MG63 (cell line): ENCODE measurements at regions not wholly inside any gene's neighbourhood (a gene's known extent, or its start where the extent isn't known, plus 50 kb on each side); places are given as distances from the start of the nearest gene placed in this dataset.

Source experiments
- DNase-seq: peaks from one replicate; pipeline ENCODE4 v3.0.0-alpha.2; 2020
- H3K27me3 ChIP-seq: fragments of 250-450 bp; sonication (Bioruptor Pico); 2 replicates; pipeline ENCODE4 v1.5.1; 2020; ENCODE audit warnings: mild to moderate bottlenecking, moderate library complexity
- H3K36me3 ChIP-seq: fragments of 250-450 bp; sonication (Bioruptor Pico); 2 replicates; pipeline ENCODE4 v1.5.1; 2020; ENCODE audit warnings: mild to moderate bottlenecking, moderate library complexity
- H3K4me3 ChIP-seq: fragments of 250-450 bp; sonication (Bioruptor Pico); 2 replicates; pipeline ENCODE4 v1.5.1; 2020; ENCODE audit warnings: mild to moderate bottlenecking, moderate library complexity
- H3K9me3 ChIP-seq: fragments of 250-450 bp; sonication (Bioruptor Pico); 2 replicates; pipeline ENCODE4 v1.5.1; 2020; ENCODE audit warnings: mild to moderate bottlenecking, moderate library complexity

GRCh38 chr4:129623233-129623875 lies 527.4 kb downstream of the C4orf33 start:
- H3K27me3 ChIP-seq, result no peaks in the 10 kb centered on the region
- H3K4me3 ChIP-seq, result no peak overlapping the region
- DNase-seq, result no peak
- no peaks in the 10 kb centered on the region for H3K9me3 ChIP-seq
- H3K36me3 ChIP-seq, result no peaks in the 10 kb centered on the region

- H3K27me3 ChIP-seq, result no peaks in the 10 kb centered on the region
- no peak for DNase-seq
- H3K9me3 ChIP-seq, result no peaks in the 10 kb centered on the region
- no peak overlapping the region for H3K4me3 ChIP-seq
- no peaks in the 10 kb centered on the region for H3K36me3 ChIP-seq
These were observed 545.2 kb downstream of the C4orf33 start for GRCh38 chr4:129641179-129641578.

GRCh38 chr4:129645461-129645860 lies 549.5 kb downstream of the C4orf33 start:
- no peaks in the 10 kb centered on the region for H3K36me3 ChIP-seq
- H3K4me3 ChIP-seq, result no peak overlapping the region
- H3K9me3 ChIP-seq, result no peaks in the 10 kb centered on the region
- DNase-seq, result no peak
- H3K27me3 ChIP-seq, result no peaks in the 10 kb centered on the region

DNA sequence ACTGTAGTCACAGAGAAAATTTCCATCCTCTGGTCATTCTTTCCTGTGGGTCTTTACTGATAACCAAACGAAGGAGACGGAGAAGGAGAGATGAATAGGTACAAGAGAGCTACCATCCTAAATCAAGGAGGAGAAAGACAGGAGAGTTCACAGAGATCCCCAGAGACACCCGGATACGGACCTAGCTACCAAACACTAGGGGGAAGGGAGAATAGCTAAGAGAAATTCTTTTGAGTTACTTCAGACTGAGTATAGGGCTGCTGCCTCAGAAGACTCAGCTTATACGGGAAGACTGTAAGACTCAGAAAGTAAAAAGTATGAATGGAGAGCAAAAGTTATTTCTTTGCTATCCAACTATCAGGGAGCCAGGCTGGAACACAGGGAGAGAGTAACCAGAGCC lies 572.1 kb downstream of the C4orf33 start:
- Histone ChIP-seq H3K4me3 (no peak overlapping the region), H3K9me3 (no peaks in the 10 kb centered on the region), H3K36me3 (no peaks in the 10 kb centered on the region), H3K27me3 (no peaks in the 10 kb centered on the region)
- DNase-seq, result no peak

- DNase-seq, result no peak
- H3K27me3 ChIP-seq, result no peaks in the 10 kb centered on the region
These were observed 577.0 kb downstream of the C4orf33 start for GRCh38 chr4:129672941-129673340.

DNA sequence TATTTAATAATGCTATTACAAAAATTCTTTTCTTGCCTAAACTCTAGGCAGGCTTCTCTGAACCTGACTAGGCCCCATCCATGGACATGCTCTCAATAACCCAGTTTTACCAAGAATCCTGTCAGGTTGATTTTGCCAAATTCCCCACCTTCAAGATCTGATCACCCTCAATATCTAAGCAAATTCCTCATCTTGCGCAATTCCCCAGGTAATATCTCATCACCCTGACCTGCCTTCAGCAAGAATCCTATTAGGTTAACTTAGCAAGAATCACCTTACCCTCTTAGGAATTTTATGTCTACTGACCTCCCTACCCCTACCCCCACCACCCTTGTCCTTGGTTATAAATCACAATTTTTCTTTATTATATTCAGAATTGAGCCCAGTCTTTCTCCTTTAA lies 579.1 kb downstream of the C4orf33 start:
- DNase-seq, result no peak
- H3K4me3 ChIP-seq, result no peak overlapping the region
- no peaks in the 10 kb centered on the region for H3K9me3 ChIP-seq
- H3K36me3 ChIP-seq, result no peaks in the 10 kb centered on the region
- no peaks in the 10 kb centered on the region for H3K27me3 ChIP-seq

More at GRCh38 chr4:129672941-129673340, 577.0 kb downstream of the C4orf33 start:
- Histone ChIP-seq H3K4me3 (no peak overlapping the region), H3K9me3 (no peaks in the 10 kb centered on the region), H3K36me3 (no peaks in the 10 kb centered on the region)

- Histone ChIP-seq H3K36me3 (no peaks in the 10 kb centered on the region), H3K9me3 (no peaks in the 10 kb centered on the region), H3K4me3 (no peak overlapping the region), H3K27me3 (no peaks in the 10 kb centered on the region)
- DNase-seq, result no peak
These were observed 581.0 kb downstream of the C4orf33 start for GRCh38 chr4:129676934-129677333.

- Histone ChIP-seq H3K4me3 (no peak overlapping the region), H3K9me3 (no peaks in the 10 kb centered on the region), H3K36me3 (no peaks in the 10 kb centered on the region), H3K27me3 (no peaks in the 10 kb centered on the region)
- DNase-seq, result no peak
These were observed 586.6 kb downstream of the C4orf33 start for GRCh38 chr4:129682586-129682985.

DNA sequence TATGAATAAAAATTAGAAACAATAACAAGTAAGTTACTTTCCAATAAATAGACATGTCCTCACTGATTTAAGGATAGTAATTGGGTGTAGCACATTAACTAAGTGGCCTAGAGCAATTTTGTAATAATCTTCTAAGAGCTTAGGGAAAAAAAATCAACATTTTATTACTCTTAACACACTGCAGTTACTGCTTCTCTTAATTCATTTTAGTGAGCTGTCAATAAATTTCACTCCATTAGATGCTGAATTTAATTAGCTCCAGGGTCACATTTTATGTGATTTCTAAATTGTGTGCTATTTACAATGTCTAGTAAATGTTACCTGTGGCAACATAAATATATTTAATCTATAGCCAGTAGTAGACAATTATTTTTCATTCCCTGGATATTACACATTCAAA lies 612.0 kb downstream of the C4orf33 start:
- DNase-seq, result no peak
- Histone ChIP-seq H3K9me3 (no peaks in the 10 kb centered on the region), H3K27me3 (no peaks in the 10 kb centered on the region)

DNA sequence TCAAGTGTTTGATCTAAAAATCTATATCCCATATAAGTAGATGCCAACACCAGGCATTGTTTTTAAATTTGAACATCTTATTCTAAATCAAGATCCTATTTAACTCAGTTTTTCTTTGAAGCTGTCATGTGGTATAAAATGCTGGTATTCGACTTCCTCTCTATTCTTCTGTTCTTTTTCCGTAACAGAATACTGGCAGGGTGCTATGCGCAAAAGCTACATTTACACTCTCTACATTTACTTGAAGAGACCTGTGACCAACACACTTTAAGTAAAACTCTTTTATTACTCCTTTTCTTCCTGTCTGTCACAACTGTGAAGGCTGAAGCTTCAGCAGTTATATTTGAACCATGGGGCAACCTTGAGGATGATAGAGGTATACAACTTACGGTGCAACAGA lies 612.8 kb downstream of the C4orf33 start:
- DNase-seq, result no peak
- Histone ChIP-seq H3K9me3 (no peaks in the 10 kb centered on the region), H3K27me3 (no peaks in the 10 kb centered on the region), H3K4me3 (no peak overlapping the region), H3K36me3 (no peaks in the 10 kb centered on the region)

More for the DNA sequence above, 612.0 kb downstream of the C4orf33 start:
- H3K4me3 ChIP-seq, result no peak overlapping the region
- no peaks in the 10 kb centered on the region for H3K36me3 ChIP-seq

DNA sequence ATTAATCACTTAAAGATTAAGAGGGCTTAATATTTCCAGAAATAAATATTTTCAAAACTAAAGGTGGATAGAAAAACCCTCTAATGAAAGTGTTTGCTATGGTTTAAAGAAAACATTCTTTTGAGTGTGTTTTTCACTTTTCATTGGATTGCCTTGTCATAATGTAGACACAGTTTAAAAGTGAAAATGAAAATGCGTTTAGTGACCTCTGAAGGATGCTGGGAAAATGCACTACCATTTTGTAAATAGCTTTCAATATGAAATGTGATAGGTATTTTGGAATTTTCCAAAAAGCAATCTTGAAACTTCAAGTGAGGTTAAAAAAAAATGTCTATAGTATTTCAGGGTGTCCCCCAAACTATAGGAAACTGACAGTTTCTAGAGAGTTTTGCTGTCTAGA lies 642.2 kb downstream of the C4orf33 start:
- Histone ChIP-seq H3K36me3 (no peaks in the 10 kb centered on the region), H3K9me3 (no peaks in the 10 kb centered on the region), H3K4me3 (no peak overlapping the region), H3K27me3 (no peaks in the 10 kb centered on the region)
- DNase-seq, result no peak

GRCh38 chr4:129747756-129748155 lies 651.8 kb downstream of the C4orf33 start:
- Histone ChIP-seq H3K9me3 (no peaks in the 10 kb centered on the region), H3K36me3 (no peaks in the 10 kb centered on the region), H3K27me3 (no peaks in the 10 kb centered on the region), H3K4me3 (no peak overlapping the region)
- no peak for DNase-seq

DNA sequence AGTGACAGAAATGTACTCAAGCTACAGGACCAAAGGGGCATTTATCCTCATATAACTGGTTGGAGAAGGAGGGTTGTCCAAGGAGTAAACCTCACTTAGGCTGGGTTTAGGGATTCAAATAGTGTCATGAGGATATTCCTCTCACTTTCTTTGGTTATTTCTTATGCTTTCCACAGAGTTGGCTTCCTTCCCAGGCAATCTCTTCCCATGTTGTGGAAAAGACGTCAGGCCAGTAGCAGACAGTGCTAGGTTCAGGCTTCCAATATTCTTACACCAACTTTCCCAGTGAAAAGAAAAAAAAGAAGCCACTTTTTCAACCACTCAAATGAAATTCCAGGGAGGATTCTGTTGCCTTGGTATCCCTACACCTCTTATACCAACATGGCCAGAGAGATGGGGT lies 653.0 kb downstream of the C4orf33 start:
- H3K27me3 ChIP-seq, result no peaks in the 10 kb centered on the region
- DNase-seq, result no peak
- H3K4me3 ChIP-seq, result no peak overlapping the region
- H3K9me3 ChIP-seq, result no peaks in the 10 kb centered on the region
- no peaks in the 10 kb centered on the region for H3K36me3 ChIP-seq

DNA sequence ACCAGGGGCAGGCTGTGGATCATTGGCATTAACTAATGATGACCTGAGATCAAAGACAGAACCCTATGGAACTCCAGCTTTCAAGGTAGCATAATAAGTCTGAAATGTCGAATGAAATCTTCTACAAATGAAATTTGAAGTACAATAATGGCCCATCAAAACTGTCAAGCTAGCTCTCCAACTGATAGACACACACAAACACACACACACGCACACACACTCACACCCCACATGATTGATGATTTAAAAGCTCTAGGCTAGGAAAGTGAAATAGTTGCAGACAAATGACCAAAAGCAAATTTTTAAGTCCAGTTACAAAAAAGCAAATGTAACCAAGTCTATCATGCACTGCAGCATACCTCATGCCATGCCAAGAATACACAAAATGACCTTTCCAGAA lies 655.7 kb downstream of the C4orf33 start:
- H3K27me3 ChIP-seq, result no peaks in the 10 kb centered on the region
- H3K36me3 ChIP-seq, result no peaks in the 10 kb centered on the region
- DNase-seq, result no peak
- no peaks in the 10 kb centered on the region for H3K9me3 ChIP-seq
- H3K4me3 ChIP-seq, result no peak overlapping the region

GRCh38 chr4:129783596-129783995 lies 687.6 kb downstream of the C4orf33 start:
- H3K9me3 ChIP-seq, result no peaks in the 10 kb centered on the region
- H3K36me3 ChIP-seq, result no peaks in the 10 kb centered on the region
- H3K27me3 ChIP-seq, result no peaks in the 10 kb centered on the region
- no peak for DNase-seq
- no peak overlapping the region for H3K4me3 ChIP-seq

DNA sequence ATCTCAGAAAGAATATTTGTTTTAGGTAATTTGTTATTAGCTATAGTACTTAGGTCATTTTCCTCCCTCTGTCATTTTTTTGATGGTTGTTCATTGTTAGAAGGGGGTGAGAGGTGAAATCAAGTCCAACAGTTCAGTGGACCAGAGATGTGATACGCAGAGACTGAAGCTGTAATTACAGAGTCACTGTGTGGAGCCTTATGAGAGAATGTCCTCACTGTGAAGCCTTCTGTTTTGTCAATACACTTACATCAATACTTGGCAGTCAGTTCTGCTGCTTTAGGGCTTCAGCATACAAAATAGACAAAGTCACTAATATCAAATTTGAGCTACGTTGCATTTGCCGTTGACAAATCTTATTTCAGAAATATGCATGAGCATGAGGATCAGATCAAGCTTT lies 692.5 kb downstream of the C4orf33 start:
- H3K9me3 ChIP-seq, result no peaks in the 10 kb centered on the region
- H3K36me3 ChIP-seq, result no peaks in the 10 kb centered on the region
- H3K27me3 ChIP-seq, result no peaks in the 10 kb centered on the region
- H3K4me3 ChIP-seq, result no peak overlapping the region
- DNase-seq, result no peak

DNA sequence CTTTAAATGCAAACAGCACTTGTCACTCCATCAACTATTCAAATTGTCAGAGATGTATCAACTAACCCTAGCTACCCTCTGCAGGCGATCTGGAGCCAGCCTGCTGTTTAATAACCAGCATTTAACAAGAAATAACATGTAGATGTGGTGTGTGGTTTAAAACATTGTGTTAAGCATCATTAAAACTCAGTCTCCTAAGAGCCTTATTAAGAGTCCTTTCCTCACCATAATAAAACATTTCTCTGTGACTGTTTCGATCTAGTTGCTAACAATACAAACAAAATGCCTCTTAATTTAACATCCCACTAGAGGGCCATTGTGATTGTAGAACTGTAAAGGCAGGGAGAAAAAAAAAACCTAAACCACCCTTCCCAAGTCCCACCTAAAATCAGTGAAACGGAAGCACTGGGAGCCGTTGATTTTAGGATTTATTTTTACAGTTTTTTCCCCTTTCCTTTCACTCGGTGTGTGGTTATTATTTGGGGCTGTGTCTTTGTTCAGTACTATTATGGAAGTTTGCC lies 708.6 kb downstream of the C4orf33 start:
- no peak for DNase-seq
- Histone ChIP-seq H3K9me3 (no peaks in the 10 kb centered on the region), H3K4me3 (no peak overlapping the region), H3K27me3 (no peaks in the 10 kb centered on the region), H3K36me3 (no peaks in the 10 kb centered on the region)

DNA sequence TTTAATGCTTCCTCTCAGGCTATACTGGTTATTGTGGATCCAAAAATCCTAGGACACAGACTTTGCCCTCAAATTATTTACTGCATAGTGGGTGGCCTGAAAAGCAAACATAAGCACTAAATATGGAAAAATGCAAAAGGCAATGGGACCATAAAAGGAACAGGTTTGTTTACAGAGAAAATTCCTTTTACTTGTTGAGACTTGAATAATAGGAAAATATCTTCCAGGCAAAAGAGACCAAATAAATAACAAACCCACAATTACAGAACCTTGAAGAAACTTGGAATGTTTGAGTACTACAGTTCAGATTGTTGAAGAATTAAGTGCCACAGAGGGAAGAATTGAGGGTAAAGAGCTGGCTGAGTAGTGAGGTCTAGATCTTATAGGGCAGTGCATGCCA lies 711.0 kb downstream of the C4orf33 start:
- DNase-seq, result no peak
- H3K9me3 ChIP-seq, result no peaks in the 10 kb centered on the region
- no peaks in the 10 kb centered on the region for H3K36me3 ChIP-seq
- H3K4me3 ChIP-seq, result no peak overlapping the region
- H3K27me3 ChIP-seq, result no peaks in the 10 kb centered on the region

DNA sequence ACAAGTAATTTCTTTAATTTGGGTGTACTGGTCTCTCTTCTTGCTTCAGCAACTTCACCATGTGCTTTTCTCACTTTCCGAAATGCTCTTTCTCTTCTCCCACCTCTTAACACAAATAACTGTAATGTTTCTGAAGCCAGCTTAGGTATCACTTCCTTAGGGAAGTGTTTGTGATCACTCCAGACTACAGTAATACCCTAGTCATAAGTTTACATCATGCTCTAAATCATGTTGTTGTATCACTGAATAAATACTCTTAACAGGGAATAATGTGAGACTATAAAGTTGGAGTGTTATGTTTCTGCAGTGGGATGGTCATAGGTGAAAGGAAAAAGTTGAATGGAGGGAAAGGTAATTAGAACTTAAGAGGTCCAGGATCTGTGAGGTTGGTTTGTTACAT lies 712.3 kb downstream of the C4orf33 start:
- Histone ChIP-seq H3K36me3 (no peaks in the 10 kb centered on the region), H3K27me3 (no peaks in the 10 kb centered on the region), H3K9me3 (no peaks in the 10 kb centered on the region), H3K4me3 (no peak overlapping the region)
- DNase-seq, result no peak
